Activated CD8-positive, alpha-beta memory T cell treated with anti-CD3 and anti-CD28 coated beads, Interleukin-2, amount 10 ng/mL, durations not matched to agents 7 days and 5 days (primary cell): ENCODE measurements at regions not wholly inside any gene's neighbourhood (a gene's known extent, or its start where the extent isn't known, plus 50 kb on each side); places are given as distances from the start of the nearest gene placed in this dataset.

Source experiments
- ATAC-seq: fragments of 150-1000 bp; cut with Tn5 transposase; one replicate; pipeline ENCODE4 v1.10.0; 2021; ENCODE audit warnings: moderate library complexity
- CTCF ChIA-PET: fragments of 350-600 bp; sonication (Branson Sonifier 250); formaldehyde crosslinking; loops from one replicate; lab custom pipeline; 2021; ENCODE audit warnings: antibody characterized with exemption; lab: Charles Lee
- DNase-seq: peaks from one replicate; pipeline ENCODE4 v3.0.0-alpha.2; 2020
- H3K27ac Mint-ChIP-seq: one replicate; pipeline ENCODE4 v1.8.0; 2021; ENCODE audit warnings: mild to moderate bottlenecking, mixed read lengths
- H3K27me3 Mint-ChIP-seq: one replicate; pipeline ENCODE4 v1.8.0; 2021; ENCODE audit warnings: mixed read lengths
- H3K36me3 Mint-ChIP-seq: one replicate; pipeline ENCODE4 v1.8.0; 2021; ENCODE audit warnings: mild to moderate bottlenecking, mixed read lengths
- H3K4me1 Mint-ChIP-seq: one replicate; pipeline ENCODE4 v1.8.0; 2021; ENCODE audit warnings: mixed read lengths
- H3K4me3 Mint-ChIP-seq: one replicate; pipeline ENCODE4 v1.8.0; 2021; ENCODE audit warnings: mild to moderate bottlenecking, moderate library complexity, mixed read lengths
- H3K9me3 Mint-ChIP-seq: one replicate; pipeline ENCODE4 v1.8.0; 2022; ENCODE audit warnings: low read depth, mixed read lengths

DNA sequence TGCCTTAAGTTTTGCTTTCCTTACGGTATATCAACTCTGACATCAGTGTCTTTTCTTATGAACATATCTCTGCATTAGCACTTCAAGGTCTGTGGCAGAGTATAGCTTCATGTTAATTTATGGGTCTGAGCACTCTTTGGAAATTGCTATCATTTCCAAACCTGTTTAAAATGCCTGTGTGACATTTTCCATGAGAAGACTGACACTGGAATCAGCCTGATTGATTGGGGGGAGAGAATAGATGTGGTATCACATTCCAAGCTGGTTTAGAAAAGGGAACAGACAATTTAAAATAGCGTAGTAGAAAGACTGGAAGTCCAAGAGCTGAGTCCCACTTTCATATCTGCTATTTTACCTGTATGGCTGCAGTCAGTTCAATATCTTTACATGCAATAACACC lies 272.1 kb upstream of the CDH10 start:
- H3K27me3 Mint-ChIP-seq = no peaks in the 10 kb centered on the region
- H3K36me3 Mint-ChIP-seq = no peaks in the 10 kb centered on the region
- ATAC-seq (no peak), DNase-seq (no peak)
- CTCF ChIA-PET = no interaction called here
- no peak overlapping the region for H3K27ac Mint-ChIP-seq
- peaks cover 2% of the 10 kb centered on the region for H3K9me3 Mint-ChIP-seq
- no peak overlapping the region for H3K4me3 Mint-ChIP-seq
- no peaks in the 10 kb centered on the region for H3K4me1 Mint-ChIP-seq

DNA sequence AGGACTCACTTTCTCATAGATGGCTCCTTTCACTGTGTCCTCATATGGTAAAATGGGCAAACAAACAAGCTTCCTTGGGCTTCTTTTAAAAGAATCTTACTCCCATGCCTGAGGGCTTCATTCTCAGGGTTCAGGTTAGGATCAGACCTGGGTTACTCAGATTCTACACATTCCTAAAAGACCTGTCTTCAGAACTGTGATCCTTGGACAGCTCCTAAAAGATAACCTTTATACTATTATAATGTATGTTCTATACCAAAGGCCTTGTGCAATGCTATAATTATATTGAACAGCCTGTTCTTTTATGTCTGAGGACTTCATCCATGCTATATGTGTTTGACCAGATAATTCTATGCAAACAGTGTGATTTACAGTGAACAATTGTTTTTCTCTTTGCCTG lies 264.4 kb upstream of the CDH10 start:
- no peaks in the 10 kb centered on the region for H3K36me3 Mint-ChIP-seq
- H3K4me1 Mint-ChIP-seq = no peaks in the 10 kb centered on the region
- H3K27me3 Mint-ChIP-seq = no peaks in the 10 kb centered on the region
- H3K27ac Mint-ChIP-seq = no peak overlapping the region
- CTCF ChIA-PET = no interaction called here
- peaks cover 2% of the 10 kb centered on the region for H3K9me3 Mint-ChIP-seq
- ATAC-seq (no peak), DNase-seq (no peak)
- no peak overlapping the region for H3K4me3 Mint-ChIP-seq

DNA sequence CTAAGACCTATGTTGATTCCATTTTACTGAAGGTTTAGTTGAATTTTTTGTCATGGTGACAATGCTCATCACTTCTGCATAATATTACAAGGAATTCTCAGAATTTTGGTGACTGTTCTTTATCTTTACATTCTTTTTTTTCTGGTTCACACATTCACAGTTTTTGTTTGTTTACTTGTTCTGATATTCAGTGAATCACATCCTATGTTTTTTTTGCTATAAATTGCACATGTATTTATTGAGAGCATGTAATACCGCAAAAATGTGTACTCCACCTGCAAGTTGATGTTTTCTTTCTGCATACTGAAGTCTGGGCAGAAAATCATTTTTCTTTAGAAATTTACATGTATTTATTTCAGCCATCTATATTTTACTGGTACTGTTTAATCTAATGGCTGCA lies 261.9 kb upstream of the CDH10 start:
- H3K27me3 Mint-ChIP-seq = no peaks in the 10 kb centered on the region

DNA sequence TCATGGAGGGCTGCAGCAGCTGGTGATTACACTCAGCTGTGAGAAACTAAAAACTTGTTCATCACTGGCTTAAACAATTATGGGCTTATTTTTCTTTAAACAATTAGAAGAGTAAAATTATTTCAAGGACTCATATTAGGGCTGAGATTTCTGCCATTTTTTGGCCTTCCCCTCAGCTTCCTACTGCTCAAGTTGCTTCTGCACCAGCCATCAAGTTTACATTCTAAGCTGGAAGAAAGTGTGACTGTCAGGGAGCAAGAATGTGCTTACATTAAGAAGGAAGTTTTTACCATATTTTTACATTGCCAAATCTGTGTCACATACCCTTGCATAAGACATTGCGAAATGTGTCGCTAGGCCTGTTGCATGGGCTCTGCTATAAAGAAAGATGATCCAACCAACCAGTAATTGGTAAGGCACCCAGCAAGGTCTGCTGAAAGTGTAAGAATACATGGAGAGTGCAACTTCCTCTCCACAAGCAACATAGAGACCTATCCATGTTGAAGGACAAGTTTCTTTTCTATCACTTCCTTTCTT lies 260.3 kb upstream of the CDH10 start:
- no peak for DNase-seq
- CTCF ChIA-PET = no interaction called here
- Mint-ChIP-seq H3K4me1 (no peaks in the 10 kb centered on the region), H3K27me3 (no peaks in the 10 kb centered on the region), H3K4me3 (no peak overlapping the region), H3K27ac (no peak overlapping the region), H3K9me3 (peaks cover 6% of the 10 kb centered on the region), H3K36me3 (no peaks in the 10 kb centered on the region)
- ATAC-seq = no peak

More for the DNA sequence above, 261.9 kb upstream of the CDH10 start:
- H3K36me3 Mint-ChIP-seq = no peaks in the 10 kb centered on the region
- ATAC-seq (no peak), DNase-seq (no peak)
- CTCF ChIA-PET = no interaction called here
- H3K4me3 Mint-ChIP-seq = no peak overlapping the region
- no peaks in the 10 kb centered on the region for H3K4me1 Mint-ChIP-seq
- H3K9me3 Mint-ChIP-seq = peaks cover 3% of the 10 kb centered on the region
- no peak overlapping the region for H3K27ac Mint-ChIP-seq

DNA sequence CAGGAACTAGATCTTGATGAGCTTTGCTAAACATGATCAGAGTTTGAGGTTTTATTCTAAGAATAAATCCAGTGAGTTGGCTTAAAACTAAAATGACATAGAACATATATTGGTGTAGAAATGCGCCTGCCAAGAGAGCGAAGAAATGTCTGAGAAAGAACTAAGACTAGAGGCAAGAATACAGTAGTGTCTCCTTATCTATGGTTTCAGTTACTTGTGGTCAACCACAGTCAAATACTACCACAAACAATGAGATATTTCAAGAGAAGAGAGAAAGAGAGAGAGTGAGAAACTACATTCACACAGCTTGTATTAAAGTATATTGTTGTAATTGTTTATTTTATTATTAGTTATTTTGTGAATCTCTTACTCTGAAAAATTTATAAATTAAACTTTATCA lies 254.4 kb upstream of the CDH10 start:
- H3K36me3 Mint-ChIP-seq = no peaks in the 10 kb centered on the region
- H3K9me3 Mint-ChIP-seq = peaks cover 6% of the 10 kb centered on the region
- ATAC-seq (no peak), DNase-seq (no peak)
- no peaks in the 10 kb centered on the region for H3K4me1 Mint-ChIP-seq
- no peak overlapping the region for H3K4me3 Mint-ChIP-seq
- CTCF ChIA-PET = no interaction called here
- H3K27ac Mint-ChIP-seq = no peak overlapping the region
- no peaks in the 10 kb centered on the region for H3K27me3 Mint-ChIP-seq

DNA sequence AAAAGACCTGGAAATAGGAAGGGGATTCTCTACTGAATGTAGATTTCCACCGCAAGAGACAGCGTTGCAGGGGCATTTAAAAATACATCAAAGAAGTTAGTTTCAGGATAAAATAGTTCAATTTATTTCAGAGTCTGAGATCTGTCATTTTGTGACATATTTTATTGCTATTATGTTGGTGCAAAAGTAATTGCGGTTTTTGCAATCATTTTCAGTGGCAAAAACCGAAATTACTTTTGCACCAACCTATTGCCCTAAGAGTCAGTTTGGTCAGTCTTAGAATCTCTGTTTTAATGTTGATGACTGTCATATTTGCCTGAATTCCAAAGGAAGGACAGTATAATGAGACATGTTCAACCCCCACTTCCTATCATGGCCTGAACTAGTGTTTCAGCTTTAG lies 219.5 kb upstream of the CDH10 start:
- CTCF ChIA-PET = no interaction called here
- Mint-ChIP-seq H3K27ac (no peak overlapping the region), H3K27me3 (no peaks in the 10 kb centered on the region), H3K4me1 (no peaks in the 10 kb centered on the region), H3K36me3 (no peaks in the 10 kb centered on the region), H3K4me3 (no peak overlapping the region), H3K9me3 (peaks cover 10% of the 10 kb centered on the region)
- DNase-seq = no peak
- ATAC-seq = no peak

DNA sequence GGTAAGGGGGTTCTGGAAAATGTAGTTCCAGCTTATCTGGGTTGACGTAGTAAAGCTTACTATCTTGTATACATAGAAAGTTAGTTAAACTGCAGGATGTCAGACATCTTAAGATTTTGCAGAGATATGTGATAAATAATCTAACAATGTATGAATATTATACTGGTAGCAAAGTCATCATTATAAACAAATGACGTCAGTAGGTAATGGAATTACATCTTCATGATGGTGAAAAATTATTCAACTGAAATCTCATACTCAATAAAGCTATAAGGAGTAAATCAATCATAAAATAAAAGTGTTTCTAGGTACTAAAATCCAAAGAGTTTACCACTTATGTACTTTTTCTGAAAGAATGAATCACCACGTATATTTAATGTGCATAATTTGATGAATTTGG lies 217.3 kb upstream of the CDH10 start:
- CTCF ChIA-PET = no interaction called here
- no peaks in the 10 kb centered on the region for H3K27me3 Mint-ChIP-seq
- no peak overlapping the region for H3K27ac Mint-ChIP-seq
- DNase-seq = no peak
- H3K4me1 Mint-ChIP-seq = no peaks in the 10 kb centered on the region
- no peaks in the 10 kb centered on the region for H3K36me3 Mint-ChIP-seq
- H3K4me3 Mint-ChIP-seq = no peak overlapping the region
- H3K9me3 Mint-ChIP-seq = peaks cover 10% of the 10 kb centered on the region
- ATAC-seq = no peak

DNA sequence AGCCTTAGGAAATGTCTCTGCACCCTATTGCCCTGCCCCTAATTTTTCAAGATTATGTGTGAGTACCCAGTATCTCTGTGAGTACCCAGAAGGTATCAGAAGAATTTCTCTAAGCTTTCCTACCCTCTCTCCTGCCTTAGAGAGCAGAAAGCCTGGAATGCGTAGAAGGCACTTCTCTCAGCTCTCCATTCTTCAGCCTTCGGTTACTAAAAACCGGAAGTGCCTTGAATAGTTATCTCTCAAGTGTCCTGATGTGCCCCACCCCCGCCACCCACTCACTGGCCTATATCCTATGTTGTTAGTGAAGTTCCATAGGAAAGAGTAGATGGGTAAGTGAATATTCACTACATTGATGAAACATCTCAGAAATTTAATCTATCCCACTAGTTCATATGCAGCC lies 210.7 kb upstream of the CDH10 start:
- no peaks in the 10 kb centered on the region for H3K36me3 Mint-ChIP-seq
- DNase-seq (no peak), ATAC-seq (no peak)
- no peak overlapping the region for H3K4me3 Mint-ChIP-seq
- no peaks in the 10 kb centered on the region for H3K27me3 Mint-ChIP-seq
- H3K4me1 Mint-ChIP-seq = no peaks in the 10 kb centered on the region
- CTCF ChIA-PET = no interaction called here
- no peaks in the 10 kb centered on the region for H3K9me3 Mint-ChIP-seq
- H3K27ac Mint-ChIP-seq = no peak overlapping the region

DNA sequence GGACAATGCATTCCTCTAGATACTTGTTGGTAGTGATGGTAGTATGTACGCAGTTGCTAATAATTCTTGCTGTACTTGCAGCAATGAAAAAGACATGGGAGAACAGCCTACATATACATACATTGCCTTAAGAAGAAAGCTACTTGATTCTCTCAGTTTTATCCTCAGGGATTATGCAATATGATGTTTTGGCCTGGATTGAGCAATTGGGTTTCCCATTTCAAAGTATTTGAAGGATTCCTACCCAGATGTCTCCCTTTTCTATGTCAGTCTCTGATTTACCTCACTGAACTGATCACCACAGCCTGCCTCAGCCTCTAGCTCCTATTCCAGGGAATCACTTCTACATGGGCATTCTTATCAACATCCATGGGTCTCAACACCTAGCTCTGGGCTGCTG lies 210.1 kb upstream of the CDH10 start:
- Mint-ChIP-seq H3K27ac (no peak overlapping the region), H3K36me3 (no peaks in the 10 kb centered on the region), H3K27me3 (no peaks in the 10 kb centered on the region), H3K4me1 (no peaks in the 10 kb centered on the region), H3K9me3 (no peaks in the 10 kb centered on the region), H3K4me3 (no peak overlapping the region)
- no peak for DNase-seq
- CTCF ChIA-PET = no interaction called here
- ATAC-seq = no peak

DNA sequence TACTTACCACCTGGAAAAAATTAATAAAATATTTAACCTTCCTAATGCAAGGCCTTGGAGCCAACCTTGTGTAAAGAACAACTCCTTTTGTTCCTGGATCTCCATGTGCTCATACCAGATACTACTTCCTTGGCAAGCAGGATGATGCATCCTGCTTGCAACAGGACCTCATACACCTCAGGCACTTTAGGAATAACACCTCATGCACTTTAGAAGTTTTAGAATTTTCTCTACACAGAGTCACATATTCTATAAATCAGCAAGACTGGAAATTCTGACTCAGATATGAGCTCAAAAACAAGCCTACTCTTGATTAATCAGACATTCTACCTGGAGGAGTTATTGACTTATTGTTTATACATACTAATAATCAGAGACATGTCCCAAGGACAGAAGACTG lies 209.6 kb upstream of the CDH10 start:
- H3K27ac Mint-ChIP-seq = no peak overlapping the region
- ATAC-seq = no peak
- no peaks in the 10 kb centered on the region for H3K4me1 Mint-ChIP-seq
- H3K36me3 Mint-ChIP-seq = no peaks in the 10 kb centered on the region
- no peak for DNase-seq
- H3K27me3 Mint-ChIP-seq = no peaks in the 10 kb centered on the region
- no peaks in the 10 kb centered on the region for H3K9me3 Mint-ChIP-seq
- H3K4me3 Mint-ChIP-seq = no peak overlapping the region
- CTCF ChIA-PET = no interaction called here

DNA sequence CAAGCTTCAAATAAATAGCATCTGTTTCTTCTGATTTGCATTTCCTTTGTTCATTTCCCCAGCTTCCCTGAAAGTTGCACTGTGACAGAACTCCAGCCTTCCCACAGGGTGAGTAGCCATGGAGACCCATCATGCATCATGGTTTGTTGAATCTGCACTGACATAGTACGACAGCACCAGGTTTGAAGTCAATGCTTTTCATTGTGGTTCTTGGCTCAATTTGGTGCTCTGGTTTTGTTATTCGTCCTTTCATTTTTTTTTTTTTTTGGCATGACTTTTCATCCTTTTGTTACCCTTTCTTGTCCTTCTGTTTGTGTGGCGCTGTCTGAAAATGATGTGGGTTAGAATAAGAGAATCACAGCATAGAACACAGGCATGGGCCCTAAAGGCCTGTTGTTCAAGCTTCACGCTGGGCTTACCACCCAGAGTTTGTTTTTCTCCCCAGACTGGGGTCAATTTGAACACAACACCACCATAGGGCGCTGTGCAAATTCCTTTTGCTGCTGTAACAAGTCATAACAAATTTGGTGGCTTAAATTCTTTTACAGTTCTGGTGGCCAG lies 206.2 kb upstream of the CDH10 start:
- H3K36me3 Mint-ChIP-seq = no peaks in the 10 kb centered on the region
- no peaks in the 10 kb centered on the region for H3K9me3 Mint-ChIP-seq
- ATAC-seq (no peak), DNase-seq (no peak)
- CTCF ChIA-PET = no interaction called here
- no peaks in the 10 kb centered on the region for H3K4me1 Mint-ChIP-seq
- H3K27me3 Mint-ChIP-seq = no peaks in the 10 kb centered on the region
- H3K4me3 Mint-ChIP-seq = no peak overlapping the region
- no peak overlapping the region for H3K27ac Mint-ChIP-seq

DNA sequence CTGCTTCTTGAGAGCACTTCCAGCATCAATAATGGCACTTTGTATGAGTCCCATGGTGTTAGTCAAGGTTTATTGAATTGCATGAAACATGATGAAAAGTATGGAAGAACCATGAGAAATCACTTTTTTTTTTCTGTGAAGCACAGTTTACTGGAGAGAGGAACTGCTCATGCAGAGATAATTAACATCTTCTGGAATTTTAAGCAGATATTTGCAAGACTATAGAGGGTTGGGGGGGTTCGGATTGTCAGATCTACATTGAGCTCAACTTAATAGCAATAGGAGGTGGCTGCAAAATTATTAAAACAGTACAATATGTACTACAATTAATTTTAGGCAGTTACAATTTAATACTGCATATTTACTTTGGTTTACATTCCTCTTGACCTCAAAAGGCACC lies 204.4 kb upstream of the CDH10 start:
- CTCF ChIA-PET = no interaction called here
- Mint-ChIP-seq H3K4me3 (no peak overlapping the region), H3K36me3 (no peaks in the 10 kb centered on the region), H3K9me3 (no peaks in the 10 kb centered on the region), H3K4me1 (no peaks in the 10 kb centered on the region), H3K27ac (no peak overlapping the region), H3K27me3 (no peaks in the 10 kb centered on the region)
- ATAC-seq (no peak), DNase-seq (no peak)

DNA sequence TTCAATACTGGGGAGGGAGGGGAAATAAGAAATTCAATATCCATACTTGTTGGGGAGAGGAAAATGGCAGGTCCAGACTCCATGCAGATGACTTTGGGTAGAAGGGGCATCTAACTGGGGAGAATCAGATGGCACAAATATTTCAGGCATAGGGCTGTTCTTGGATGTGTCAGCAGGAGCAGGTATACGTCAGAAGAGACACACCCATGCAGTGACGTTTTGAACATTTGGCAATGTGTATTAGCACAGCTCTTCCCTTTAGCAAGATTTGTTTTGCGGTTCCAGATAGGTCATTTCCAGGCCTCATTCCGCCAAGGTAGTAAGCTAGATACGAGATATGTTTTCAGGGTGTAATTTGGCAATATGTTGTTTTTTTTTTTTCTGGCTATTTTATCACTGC lies 187.2 kb upstream of the CDH10 start:
- Mint-ChIP-seq H3K27me3 (no peaks in the 10 kb centered on the region), H3K27ac (no peak overlapping the region), H3K4me1 (no peaks in the 10 kb centered on the region), H3K9me3 (peaks cover 8% of the 10 kb centered on the region), H3K36me3 (no peaks in the 10 kb centered on the region), H3K4me3 (no peak overlapping the region)
- CTCF ChIA-PET = no interaction called here
- DNase-seq (no peak), ATAC-seq (no peak)

DNA sequence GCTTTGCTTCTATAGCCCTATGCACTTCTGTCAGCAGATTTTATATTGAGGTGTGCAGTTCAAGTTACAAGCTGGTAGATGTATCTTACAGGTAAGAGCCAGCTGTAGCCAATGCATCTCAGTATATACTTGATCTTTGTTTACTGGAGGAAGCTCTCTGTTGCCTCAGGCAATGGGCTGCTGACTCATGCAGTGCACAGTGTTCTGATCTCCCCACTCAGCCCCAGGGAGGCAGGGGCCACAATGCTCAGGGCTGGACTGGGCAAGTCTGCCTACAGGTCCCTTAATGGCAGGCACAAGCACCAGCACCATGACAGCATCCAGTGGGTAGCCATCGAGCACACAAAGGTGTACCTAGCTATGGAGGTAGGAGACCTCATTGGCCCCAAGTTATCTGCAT lies 178.8 kb upstream of the CDH10 start:
- Mint-ChIP-seq H3K4me3 (no peak overlapping the region), H3K36me3 (no peaks in the 10 kb centered on the region), H3K4me1 (no peaks in the 10 kb centered on the region), H3K27ac (no peak overlapping the region), H3K27me3 (no peaks in the 10 kb centered on the region), H3K9me3 (peaks cover 8% of the 10 kb centered on the region)
- no peak for DNase-seq
- ATAC-seq = no peak
- CTCF ChIA-PET = no interaction called here

DNA sequence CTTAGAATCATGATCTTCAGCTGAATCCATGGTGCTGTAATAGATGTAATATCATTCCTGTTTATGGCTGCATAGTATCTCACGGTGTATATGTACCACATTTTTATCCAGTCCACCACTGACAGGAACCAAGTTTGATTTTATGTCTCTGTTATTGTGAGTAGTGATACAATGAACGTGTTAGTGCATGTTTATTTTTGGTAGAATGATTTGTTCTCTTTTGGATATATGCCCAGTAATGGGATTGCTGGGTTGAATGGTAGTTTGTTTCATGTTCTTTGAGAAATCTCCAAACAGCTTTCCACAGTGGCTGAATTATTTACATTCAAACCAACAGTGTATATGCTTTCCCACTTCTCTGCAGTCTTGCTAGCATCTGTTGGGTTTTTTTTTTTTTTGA lies 175.1 kb upstream of the CDH10 start:
- ATAC-seq = no peak
- no peak overlapping the region for H3K27ac Mint-ChIP-seq
- H3K9me3 Mint-ChIP-seq = peaks cover 16% of the 10 kb centered on the region
- H3K27me3 Mint-ChIP-seq = no peaks in the 10 kb centered on the region
- DNase-seq = no peak
- H3K36me3 Mint-ChIP-seq = no peaks in the 10 kb centered on the region
- no peaks in the 10 kb centered on the region for H3K4me1 Mint-ChIP-seq
- CTCF ChIA-PET = no interaction called here
- no peak overlapping the region for H3K4me3 Mint-ChIP-seq
